ENCODE measurements at regions not wholly inside any gene's neighbourhood (a gene's known extent, or its start where the extent isn't known, plus 50 kb on each side); places are given as distances from the start of the nearest gene placed in this dataset.

- peak; percentile 100 for TF ChIP-seq CTCF (conservative IDR thresholded peaks at IDR 0.05; ENCODE audit: low read depth, low read length)
- TF ChIP-seq EZH2 (IDR thresholded peaks at IDR 0.05; ENCODE audit: borderline replicate concordance, low read depth, low read length, poor library complexity, severe bottlenecking) = no peak
These were observed 63.5 kb upstream of the CAPRIN1 start for GRCh38 chr11:33987975-33988580.
